Liver (tissue), 8 donors: ENCODE measurements at regions not wholly inside any gene's neighbourhood (a gene's known extent, or its start where the extent isn't known, plus 50 kb on each side); places are given as distances from the start of the nearest gene placed in this dataset.

Experiments
- DNase-seq: peaks from one replicate; pipeline ENCODE4 v3.0.0-alpha.2; 2017; ENCODE audit warnings: low spot score
- H3K27ac ChIP-seq, 2 donors: one replicate each; pipeline ENCODE4 v1.7.0; 2013; ENCODE audit warnings: inconsistent platforms in 2 of 2, low read length in 2 of 2, control low read depth in 1 of 2, low read depth in 1 of 2, mild to moderate bottlenecking in 1 of 2
- H3K27me3 ChIP-seq, 4 donors: one replicate each; pipeline versions ENCODE4 v1.6.1 to v1.7.0; 2013; ENCODE audit warnings: low read length in 3 of 4, inconsistent platforms in 1 of 4, mild to moderate bottlenecking in 1 of 4, moderate library complexity in 1 of 4; ENCODE audit not compliant: control insufficient read depth in 4 of 4, insufficient read depth in 4 of 4
- H3K36me3 ChIP-seq, 4 donors: one replicate each; pipeline versions ENCODE4 v1.6.1 to v1.7.0; 2013; ENCODE audit warnings: low read length in 3 of 4, mild to moderate bottlenecking in 3 of 4, low read depth in 1 of 4, moderate library complexity in 1 of 4; ENCODE audit not compliant: control insufficient read depth in 4 of 4, insufficient read depth in 3 of 4
- H3K4me1 ChIP-seq, 4 donors: one replicate each; pipeline versions ENCODE4 v1.6.1 to v1.7.0; 2013; ENCODE audit warnings: low read length in 3 of 4, mild to moderate bottlenecking in 3 of 4, moderate library complexity in 1 of 4; ENCODE audit not compliant: control insufficient read depth in 4 of 4, insufficient read depth in 4 of 4
- H3K4me3 ChIP-seq, 3 donors: one replicate each; pipeline versions ENCODE4 v1.6.1 to v1.7.0; 2013; ENCODE audit warnings: low read length in 3 of 3, control low read depth in 1 of 3, low read depth in 1 of 3, mild to moderate bottlenecking in 1 of 3
- H3K9ac ChIP-seq, 2 donors: one replicate each; pipeline ENCODE4 v1.7.0; 2013; ENCODE audit warnings: low read length in 2 of 2, mild to moderate bottlenecking in 2 of 2, moderate library complexity in 2 of 2, control low read depth in 1 of 2, low read depth in 1 of 2
- H3K9me3 ChIP-seq, 4 donors: one replicate each; pipeline versions ENCODE4 v1.6.1 to v1.7.0; 2013; ENCODE audit warnings: low read length in 3 of 4; ENCODE audit not compliant: control insufficient read depth in 4 of 4
- EGR1 ChIP-seq, 2 donors: IDR thresholded peaks; 2 replicates each; pipeline ENCODE4 v1.6.1; 2016 to 2018; ENCODE audit warnings: antibody characterized with exemption in 2 of 2, low read depth in 2 of 2
- FOXA1 ChIP-seq: IDR thresholded peaks from 2 replicates; pipeline ENCODE4 v1.6.1; 2016; ENCODE audit warnings: antibody characterized with exemption
- FOXA2 ChIP-seq: IDR thresholded peaks from 2 replicates; pipeline ENCODE4 v1.6.1; 2016; ENCODE audit warnings: antibody characterized with exemption
- GABPA ChIP-seq, 2 donors: IDR thresholded peaks in 1 of 2; conservative IDR thresholded peaks in 1 of 2; 2 replicates each; pipeline ENCODE4 v1.6.1; 2016; ENCODE audit warnings: antibody characterized with exemption in 2 of 2, mild to moderate bottlenecking in 1 of 2, moderate library complexity in 1 of 2
- HNF4A ChIP-seq, 2 donors: conservative IDR thresholded peaks; 2 replicates each; pipeline ENCODE4 v1.6.1; 2016; ENCODE audit warnings: antibody characterized with exemption in 2 of 2, mild to moderate bottlenecking in 2 of 2
- HNF4G ChIP-seq: IDR thresholded peaks from 2 replicates; pipeline ENCODE4 v1.6.1; 2016; ENCODE audit warnings: antibody characterized with exemption
- JUND ChIP-seq, 2 donors: IDR thresholded peaks; 2 replicates each; pipeline ENCODE4 v1.6.1; 2016; ENCODE audit warnings: antibody characterized with exemption in 2 of 2
- RAD21 ChIP-seq, 2 donors: IDR thresholded peaks; 2 replicates each; pipeline ENCODE4 v1.6.1; 2016; ENCODE audit warnings: antibody characterized with exemption in 2 of 2, mild to moderate bottlenecking in 2 of 2
- REST ChIP-seq: IDR thresholded peaks from 2 replicates; pipeline ENCODE4 v1.6.1; 2016; ENCODE audit warnings: antibody characterized with exemption, mild to moderate bottlenecking
- SP1 ChIP-seq: IDR thresholded peaks from 2 replicates; pipeline ENCODE4 v1.6.1; 2018; ENCODE audit warnings: antibody characterized with exemption, mild to moderate bottlenecking
- TAF1 ChIP-seq: conservative IDR thresholded peaks from 2 replicates; pipeline ENCODE4 v1.6.1; 2016; ENCODE audit warnings: antibody characterized with exemption, mild to moderate bottlenecking
- YY1 ChIP-seq: IDR thresholded peaks from 2 replicates; pipeline ENCODE4 v1.6.1; 2016; ENCODE audit warnings: antibody characterized with exemption, mild to moderate bottlenecking
- ZBTB33 ChIP-seq: IDR thresholded peaks from 2 replicates; pipeline ENCODE4 v1.6.1; 2016; ENCODE audit warnings: antibody characterized with exemption
- WGBS: extraction: QIAGEN DNeasy Blood & Tissue Kit; methylation state at CpG from one replicate; pipeline ENCODE4 v1.1.7; 2013; 5-methylcytosine and 5-hydroxymethylcytosine counted together
- TF ChIP-seq, protein P1 (sequence below): IDR thresholded peaks from 2 replicates; pipeline ENCODE4 v1.6.1; 2016; ENCODE audit warnings: antibody characterized with exemption
- TF ChIP-seq, protein P2 (sequence below): IDR thresholded peaks from 2 replicates; pipeline ENCODE4 v1.6.1; 2016; ENCODE audit warnings: antibody characterized with exemption
- TF ChIP-seq, protein P3 (sequence below): fragments of 150-350 bp; IDR thresholded peaks from 2 replicates; pipeline ENCODE4 v1.5.1; 2017; ENCODE audit warnings: improper control_type of control experiment, low read depth, low read length; ENCODE audit not compliant: missing input control
- donor health status: healthy.
- donor health status: healthy.
- donor health status: healthy.
- donor health status: healthy.
- donor health status: healthy.

DNA sequence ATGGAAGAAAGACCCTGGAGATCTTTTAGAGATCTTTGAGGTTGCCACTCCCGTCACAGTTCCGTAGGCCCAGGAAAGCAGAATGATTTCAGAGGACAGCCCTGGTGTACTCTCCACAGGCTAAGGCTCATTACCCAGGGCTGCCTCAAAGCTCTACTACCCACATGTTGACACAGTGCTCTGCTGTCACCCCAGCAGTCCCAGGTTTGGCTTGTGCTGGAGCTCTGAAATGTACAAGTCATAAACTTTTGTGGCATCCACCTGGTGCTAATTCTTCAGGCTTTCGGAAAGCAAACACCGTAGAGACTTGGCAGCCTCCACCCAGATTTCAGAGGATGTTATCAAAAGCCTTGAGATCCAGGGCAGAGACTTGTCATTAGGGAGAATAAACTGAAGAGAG, 136.5 kb downstream of the MTRR start:
- H3K4me1 ChIP-seq, result no peaks in the 10 kb centered on the region
- 87% methylated on average over 4 of the region's 4 CpGs for WGBS
- peaks cover 0 to 4% (median under 1%) of the 10 kb centered on the region in 4 donors for H3K9me3 ChIP-seq
- H3K9ac ChIP-seq, result no peak overlapping the region
- DNase-seq, result no peak
- H3K27me3 ChIP-seq, result no peaks in the 10 kb centered on the region
- H3K36me3 ChIP-seq, result no peaks in the 10 kb centered on the region
- TF ChIP-seq GABPA (IDR thresholded peaks at IDR 0.05 in 1 of 2, conservative IDR thresholded peaks at IDR 0.05 in 1 of 2), result no peak
- TF ChIP-seq, protein P1, sequence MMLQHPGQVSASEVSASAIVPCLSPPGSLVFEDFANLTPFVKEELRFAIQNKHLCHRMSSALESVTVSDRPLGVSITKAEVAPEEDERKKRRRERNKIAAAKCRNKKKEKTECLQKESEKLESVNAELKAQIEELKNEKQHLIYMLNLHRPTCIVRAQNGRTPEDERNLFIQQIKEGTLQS, result no peak
- TF ChIP-seq EGR1 (IDR thresholded peaks at IDR 0.05; ENCODE audit: low read depth in 2 of 2), result no peak
- TF ChIP-seq HNF4G, result no peak
- no peak for TF ChIP-seq FOXA1
- TF ChIP-seq, protein P2, sequence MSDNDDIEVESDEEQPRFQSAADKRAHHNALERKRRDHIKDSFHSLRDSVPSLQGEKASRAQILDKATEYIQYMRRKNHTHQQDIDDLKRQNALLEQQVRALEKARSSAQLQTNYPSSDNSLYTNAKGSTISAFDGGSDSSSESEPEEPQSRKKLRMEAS, result no peak
- TF ChIP-seq FOXA2, result no peak
- no peak overlapping the region for H3K27ac ChIP-seq
- H3K4me3 ChIP-seq, result no peak overlapping the region

- H3K9me3 ChIP-seq, result peaks cover 0 to 4% (median under 1%) of the 10 kb centered on the region in 4 donors
- no peaks in the 10 kb centered on the region for H3K27me3 ChIP-seq
- H3K4me3 ChIP-seq, result no peak overlapping the region
- TF ChIP-seq HNF4A (conservative IDR thresholded peaks at IDR 0.05) (no peak), GABPA (IDR thresholded peaks at IDR 0.05 in 1 of 2, conservative IDR thresholded peaks at IDR 0.05 in 1 of 2) (no peak), EGR1 (IDR thresholded peaks at IDR 0.05; ENCODE audit: low read depth in 2 of 2) (no peak), RAD21 (IDR thresholded peaks at IDR 0.05) (no peak), YY1 (no peak), FOXA1 (no peak)
- TF ChIP-seq, protein P3, sequence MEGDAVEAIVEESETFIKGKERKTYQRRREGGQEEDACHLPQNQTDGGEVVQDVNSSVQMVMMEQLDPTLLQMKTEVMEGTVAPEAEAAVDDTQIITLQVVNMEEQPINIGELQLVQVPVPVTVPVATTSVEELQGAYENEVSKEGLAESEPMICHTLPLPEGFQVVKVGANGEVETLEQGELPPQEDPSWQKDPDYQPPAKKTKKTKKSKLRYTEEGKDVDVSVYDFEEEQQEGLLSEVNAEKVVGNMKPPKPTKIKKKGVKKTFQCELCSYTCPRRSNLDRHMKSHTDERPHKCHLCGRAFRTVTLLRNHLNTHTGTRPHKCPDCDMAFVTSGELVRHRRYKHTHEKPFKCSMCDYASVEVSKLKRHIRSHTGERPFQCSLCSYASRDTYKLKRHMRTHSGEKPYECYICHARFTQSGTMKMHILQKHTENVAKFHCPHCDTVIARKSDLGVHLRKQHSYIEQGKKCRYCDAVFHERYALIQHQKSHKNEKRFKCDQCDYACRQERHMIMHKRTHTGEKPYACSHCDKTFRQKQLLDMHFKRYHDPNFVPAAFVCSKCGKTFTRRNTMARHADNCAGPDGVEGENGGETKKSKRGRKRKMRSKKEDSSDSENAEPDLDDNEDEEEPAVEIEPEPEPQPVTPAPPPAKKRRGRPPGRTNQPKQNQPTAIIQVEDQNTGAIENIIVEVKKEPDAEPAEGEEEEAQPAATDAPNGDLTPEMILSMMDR, result no peak
- TF ChIP-seq, protein P2, result no peak
- no peaks in the 10 kb centered on the region for H3K36me3 ChIP-seq
- no peaks in the 10 kb centered on the region for H3K4me1 ChIP-seq
- peak; percentile 62 for DNase-seq
- H3K9ac ChIP-seq, result no peak overlapping the region
- H3K27ac ChIP-seq, result no peak overlapping the region
- 73% methylated on average over 9 of the region's 9 CpGs for WGBS
Measured at GRCh38 chr5:8012131-8012977, 143.4 kb downstream of the MTRR start.

GRCh38 chr5:8013948-8014710, 145.2 kb downstream of the MTRR start:
- Histone ChIP-seq H3K27me3 (no peaks in the 10 kb centered on the region), H3K36me3 (no peaks in the 10 kb centered on the region), H3K9ac (no peak overlapping the region), H3K9me3 (no peaks in the 10 kb centered on the region), H3K27ac (no peak overlapping the region), H3K4me3 (no peak overlapping the region), H3K4me1 (no peaks in the 10 kb centered on the region)
- 64% methylated on average over 7 of the region's 7 CpGs for WGBS
- DNase-seq, result no peak
- TF ChIP-seq GABPA (IDR thresholded peaks at IDR 0.05 in 1 of 2, conservative IDR thresholded peaks at IDR 0.05 in 1 of 2) (no peak), REST (no peak), JUND (IDR thresholded peaks at IDR 0.05) (no peak), FOXA1 (no peak), TAF1 (no peak), FOXA2 (no peak), SP1 (no peak), RAD21 (IDR thresholded peaks at IDR 0.05) (no peak), EGR1 (IDR thresholded peaks at IDR 0.05; ENCODE audit: low read depth in 2 of 2) (no peak), ZBTB33 (no peak)
- TF ChIP-seq, protein P1, result no peak
